Activated naive CD4-positive, alpha-beta T cell treated with anti-CD3 and anti-CD28 coated beads, Interleukin-2, amount 50 U/mL, for 24 hours (primary cell): ENCODE measurements at regions not wholly inside any gene's neighbourhood (a gene's known extent, or its start where the extent isn't known, plus 50 kb on each side); places are given as distances from the start of the nearest gene placed in this dataset.
"Not testable (repeated sequence)": the region's sequence is repeated elsewhere in the genome, so short reads cannot be mapped to it uniquely, and the experiment has no call there.

Experiments used
- H3K27ac Mint-ChIP-seq: one replicate; pipeline ENCODE4 v1.8.0; 2021; ENCODE audit warnings: mild to moderate bottlenecking, mixed read lengths
- H3K27me3 Mint-ChIP-seq: one replicate; pipeline ENCODE4 v1.8.0; 2021; ENCODE audit warnings: mixed read lengths
- H3K36me3 Mint-ChIP-seq: one replicate; pipeline ENCODE4 v1.8.0; 2021; ENCODE audit warnings: mixed read lengths
- H3K4me1 Mint-ChIP-seq: one replicate; pipeline ENCODE4 v1.8.0; 2021; ENCODE audit warnings: mixed read lengths
- H3K4me3 Mint-ChIP-seq: one replicate; pipeline ENCODE4 v1.8.0; 2021; ENCODE audit warnings: mild to moderate bottlenecking, mixed read lengths
- H3K9me3 Mint-ChIP-seq: one replicate; pipeline ENCODE4 v1.8.0; 2021; ENCODE audit warnings: mixed read lengths

DNA sequence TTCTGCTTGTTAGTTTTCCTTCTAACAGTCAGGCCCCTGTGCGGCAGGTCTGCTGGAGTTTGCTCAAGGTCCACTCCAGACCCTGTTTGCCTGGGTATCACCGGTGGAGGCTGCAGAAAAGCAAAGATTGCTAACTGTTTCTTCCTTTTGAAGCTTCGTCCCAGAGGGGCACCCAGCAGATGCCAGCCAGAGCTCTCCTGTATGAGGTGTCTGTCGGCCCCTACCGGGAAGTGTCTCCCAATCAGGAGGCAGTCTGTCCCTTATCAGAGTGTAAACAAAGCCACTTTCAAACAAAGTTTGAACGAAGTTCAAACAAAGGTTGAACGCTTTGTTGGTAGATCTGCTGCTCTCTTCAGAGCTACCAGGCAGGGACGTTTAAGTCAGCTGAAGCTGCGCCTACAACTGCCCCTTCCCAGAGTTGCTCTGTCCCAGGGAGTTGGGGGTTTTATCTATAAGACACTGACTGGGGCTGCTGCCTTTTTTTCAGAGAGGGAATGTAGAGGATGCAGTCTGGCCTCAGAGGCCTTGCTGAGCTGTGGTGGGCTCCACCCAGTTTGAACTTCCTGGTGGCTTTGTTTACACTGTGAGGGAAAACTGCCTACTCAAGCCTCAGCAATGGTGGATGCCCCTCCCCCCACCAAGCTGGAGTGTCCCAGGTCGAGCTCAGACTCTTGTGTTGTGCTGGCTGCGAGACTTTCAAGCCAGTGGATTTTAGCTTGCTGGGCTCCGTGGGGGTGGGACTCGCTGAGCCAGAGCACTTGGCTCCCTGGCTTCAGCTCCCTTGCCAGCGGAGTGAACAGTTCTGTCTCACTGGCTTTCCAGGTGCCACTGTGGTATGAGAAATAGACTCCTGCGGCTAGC is 401.8 kb downstream of the SRGAP2C start:
- no peak overlapping the region for H3K4me3 Mint-ChIP-seq
- peaks cover 16% of the 10 kb centered on the region for H3K9me3 Mint-ChIP-seq
- H3K27ac Mint-ChIP-seq, result no peak overlapping the region
- peaks cover 25% of the 10 kb centered on the region for H3K36me3 Mint-ChIP-seq
- peaks cover 36% of the 10 kb centered on the region for H3K4me1 Mint-ChIP-seq
- no peaks in the 10 kb centered on the region for H3K27me3 Mint-ChIP-seq

DNA sequence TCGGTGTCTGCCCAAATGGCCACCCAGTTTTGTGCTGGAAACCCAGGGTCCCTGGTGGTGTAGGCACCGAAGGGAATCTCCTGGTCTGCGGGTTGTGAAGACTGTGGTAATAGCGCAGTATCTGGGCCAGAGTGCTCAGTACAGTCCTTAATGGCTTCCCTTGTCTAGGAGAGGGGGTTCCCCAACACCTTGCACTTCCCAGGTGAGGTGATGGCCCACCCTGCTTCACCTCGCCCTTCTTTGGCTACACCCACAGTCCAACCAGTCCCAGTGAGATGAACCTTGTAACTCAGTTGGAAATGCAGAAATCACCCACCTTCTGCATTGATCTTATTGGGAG is 402.4 kb downstream of the SRGAP2C start:
- peaks cover 25% of the 10 kb centered on the region for H3K36me3 Mint-ChIP-seq
- H3K27me3 Mint-ChIP-seq, result no peaks in the 10 kb centered on the region
- H3K4me3 Mint-ChIP-seq, result no peak overlapping the region
- peaks cover 40% of the 10 kb centered on the region for H3K4me1 Mint-ChIP-seq
- H3K9me3 Mint-ChIP-seq, result peaks cover 12% of the 10 kb centered on the region
- H3K27ac Mint-ChIP-seq, result no peak overlapping the region

DNA sequence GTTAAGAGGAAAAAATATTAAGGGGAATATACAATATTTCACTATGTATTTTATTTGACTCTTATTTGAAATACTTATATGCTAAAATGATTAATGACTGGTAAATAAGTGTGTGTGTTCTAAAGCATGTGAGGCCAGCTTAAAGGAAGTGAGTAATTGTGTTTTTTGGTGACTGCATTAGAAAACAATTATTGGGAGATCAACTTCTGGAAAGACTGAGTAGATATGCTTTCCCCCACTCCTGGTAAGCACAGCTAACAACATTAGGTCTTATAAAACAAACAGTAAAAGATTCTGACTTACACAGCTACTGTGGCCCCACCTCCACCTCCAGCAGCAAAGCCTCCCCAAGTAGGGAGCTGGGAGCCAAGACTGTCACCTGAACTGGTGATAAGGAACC is 403.0 kb downstream of the SRGAP2C start:
- Mint-ChIP-seq H3K27me3 (no peaks in the 10 kb centered on the region), H3K9me3 (peaks cover 11% of the 10 kb centered on the region), H3K4me1 (peaks cover 42% of the 10 kb centered on the region), H3K4me3 (no peak overlapping the region), H3K27ac (no peak overlapping the region), H3K36me3 (peaks cover 23% of the 10 kb centered on the region)

DNA sequence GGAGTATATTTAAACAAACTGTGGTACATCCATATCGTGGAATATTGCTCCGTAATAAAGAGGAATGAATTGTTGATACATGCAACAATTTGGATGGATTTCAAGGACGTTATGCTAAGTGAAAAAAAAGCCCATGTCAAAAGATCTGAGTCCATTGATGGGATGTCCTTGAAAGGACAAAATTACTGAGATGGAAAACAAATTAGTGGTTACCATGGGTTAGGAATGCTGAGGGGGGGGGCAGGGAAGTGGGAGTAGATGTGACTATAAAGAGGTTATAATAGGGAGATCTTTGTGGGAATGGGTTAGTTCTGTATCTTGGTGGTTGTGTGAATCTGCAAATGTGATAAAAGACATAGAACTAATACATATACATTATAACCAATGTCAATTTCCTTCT is 409.3 kb downstream of the SRGAP2C start:
- Mint-ChIP-seq H3K4me3 (no peak overlapping the region), H3K27me3 (no peaks in the 10 kb centered on the region), H3K4me1 (peaks cover 29% of the 10 kb centered on the region), H3K9me3 (peaks cover 5% of the 10 kb centered on the region), H3K36me3 (peaks cover 7% of the 10 kb centered on the region), H3K27ac (no peak overlapping the region)

DNA sequence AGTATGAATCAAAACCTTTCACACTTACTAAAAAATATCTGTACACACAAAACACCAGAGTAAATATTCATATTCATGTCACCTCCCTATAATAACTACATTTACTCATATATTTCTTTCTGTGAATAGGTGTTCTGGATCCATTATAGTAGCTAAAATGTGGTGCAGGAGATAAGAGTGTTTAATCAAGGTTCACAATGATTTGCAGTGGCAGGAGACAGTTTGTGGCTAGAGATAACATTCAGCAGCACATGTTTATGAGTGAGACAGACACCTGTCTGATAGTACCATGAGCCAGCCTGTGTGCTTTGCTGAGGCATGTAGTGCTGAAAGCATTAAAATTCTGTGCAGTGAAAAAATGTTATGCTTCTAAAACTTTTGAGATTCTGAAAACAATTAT is 410.3 kb downstream of the SRGAP2C start:
- H3K4me3 Mint-ChIP-seq, result no peak overlapping the region
- no peaks in the 10 kb centered on the region for H3K27me3 Mint-ChIP-seq
- H3K9me3 Mint-ChIP-seq, result peaks cover 5% of the 10 kb centered on the region
- peaks cover 7% of the 10 kb centered on the region for H3K36me3 Mint-ChIP-seq
- H3K4me1 Mint-ChIP-seq, result peaks cover 28% of the 10 kb centered on the region
- H3K27ac Mint-ChIP-seq, result no peak overlapping the region

DNA sequence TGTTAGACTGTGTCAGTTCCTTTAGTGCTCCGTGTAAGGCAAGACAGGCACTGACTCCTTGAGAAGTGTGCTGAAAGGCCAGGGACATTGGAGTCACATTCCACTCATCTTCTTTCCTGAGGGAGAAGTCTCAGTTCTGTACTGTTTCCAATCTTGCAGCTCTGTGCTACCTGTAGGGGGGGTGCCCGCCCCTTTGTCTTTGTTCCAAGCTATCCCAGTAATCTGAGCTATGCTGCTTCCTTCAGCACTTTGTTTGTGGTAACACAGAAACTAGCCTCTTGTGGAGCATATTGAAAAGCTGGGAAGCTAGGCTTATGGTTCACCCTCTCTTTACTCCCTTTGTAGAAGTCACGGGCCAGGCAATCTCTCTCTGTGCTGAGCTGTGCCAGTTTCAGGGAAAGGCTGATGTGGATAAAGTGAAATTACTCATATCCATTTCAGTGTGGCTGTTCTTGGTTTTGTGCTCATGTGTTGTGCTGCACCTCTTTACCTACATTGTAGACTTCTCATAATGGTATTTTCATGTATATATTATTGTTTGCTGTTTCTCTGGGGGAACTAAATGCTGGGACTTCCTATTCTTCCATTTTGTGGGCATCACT is 420.2 kb downstream of the SRGAP2C start:
- not testable (repeated sequence) for H3K27ac Mint-ChIP-seq, H3K9me3 Mint-ChIP-seq

DNA sequence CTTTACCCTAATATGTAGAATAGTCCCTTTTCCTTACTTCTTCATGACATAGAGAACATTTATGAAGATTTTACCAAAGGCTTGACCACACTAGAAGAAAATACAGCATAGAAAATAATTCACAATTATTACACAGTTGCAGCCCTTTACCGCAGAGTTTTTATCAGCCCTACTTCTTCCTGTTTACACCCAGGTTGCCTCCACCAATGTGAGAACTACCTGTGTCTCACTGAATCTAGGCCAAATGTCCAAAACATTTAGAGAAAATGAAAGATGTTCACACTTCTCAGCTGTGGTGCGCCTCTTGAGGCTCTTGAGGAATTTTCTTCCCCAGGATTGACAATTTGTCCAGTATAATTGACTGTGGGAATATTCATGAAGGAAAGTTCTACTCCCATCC is 422.7 kb downstream of the SRGAP2C start:
- not testable (repeated sequence) for H3K36me3 Mint-ChIP-seq, H3K4me3 Mint-ChIP-seq, H3K27ac Mint-ChIP-seq, H3K4me1 Mint-ChIP-seq, H3K27me3 Mint-ChIP-seq, H3K9me3 Mint-ChIP-seq

More for the DNA sequence above, 420.2 kb downstream of the SRGAP2C start:
- peaks cover 17% of the 10 kb centered on the region for H3K36me3 Mint-ChIP-seq
- not testable (repeated sequence) for H3K27me3 Mint-ChIP-seq, H3K4me1 Mint-ChIP-seq, H3K4me3 Mint-ChIP-seq
